ENCODE measurements at regions not wholly inside any gene's neighbourhood (a gene's known extent, or its start where the extent isn't known, plus 50 kb on each side); places are given as distances from the start of the nearest gene placed in this dataset.
"Not testable (repeated sequence)": the region's sequence is repeated elsewhere in the genome, so short reads cannot be mapped to it uniquely, and the experiment has no call there.

DNA sequence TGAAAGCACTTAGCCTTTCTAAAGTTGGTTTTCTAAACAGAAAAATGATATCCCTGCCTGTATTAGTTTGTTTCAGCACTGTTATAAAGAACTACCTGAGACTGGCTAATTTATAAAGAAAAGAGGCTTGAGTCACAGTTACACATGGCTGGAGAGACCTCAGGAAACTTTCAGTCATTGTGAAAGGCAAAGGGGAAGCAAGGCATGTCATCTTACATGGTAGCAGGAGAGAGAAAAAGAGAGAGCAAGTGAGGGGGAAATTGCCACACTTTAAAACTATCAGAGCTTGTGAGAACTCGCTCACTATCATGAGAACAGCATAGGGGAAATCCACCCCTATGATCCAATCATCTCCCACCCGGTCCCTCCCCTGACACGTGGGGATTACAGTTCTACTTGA, 64.9 kb downstream of the FAM170A start:
- intact Hi-C loops (cut with DNase I): no loop called here
- no peak overlapping the region for H3K27ac ChIP-seq (ENCODE audit: low read depth in 2 of 2, low read length in 2 of 2)
- DNase-seq: no peak
- H3K9me3 ChIP-seq (ENCODE audit: control insufficient read depth in 2 of 3, insufficient read depth in 1 of 3, low read length in 3 of 3): no peaks in the 10 kb centered on the region
- FAIRE-seq: no peak
- H3K36me3 ChIP-seq (ENCODE audit: control insufficient read depth in 2 of 3, insufficient read depth in 3 of 3, low read length in 3 of 3): no peaks in the 10 kb centered on the region
- no peaks in the 10 kb centered on the region for H3K4me1 ChIP-seq (ENCODE audit: control insufficient read depth in 2 of 3, insufficient read depth in 2 of 3, low read depth in 1 of 3, low read length in 3 of 3)
- no peak overlapping the region for H3K9ac ChIP-seq (ENCODE audit: low read length in 3 of 3)
- H3K27me3 ChIP-seq (ENCODE audit: control insufficient read depth, insufficient read depth, low read length): no peaks in the 10 kb centered on the region
- H3K4me3 ChIP-seq (ENCODE audit: low read length in 3 of 3): no peak overlapping the region
- TF ChIP-seq, protein P1, sequence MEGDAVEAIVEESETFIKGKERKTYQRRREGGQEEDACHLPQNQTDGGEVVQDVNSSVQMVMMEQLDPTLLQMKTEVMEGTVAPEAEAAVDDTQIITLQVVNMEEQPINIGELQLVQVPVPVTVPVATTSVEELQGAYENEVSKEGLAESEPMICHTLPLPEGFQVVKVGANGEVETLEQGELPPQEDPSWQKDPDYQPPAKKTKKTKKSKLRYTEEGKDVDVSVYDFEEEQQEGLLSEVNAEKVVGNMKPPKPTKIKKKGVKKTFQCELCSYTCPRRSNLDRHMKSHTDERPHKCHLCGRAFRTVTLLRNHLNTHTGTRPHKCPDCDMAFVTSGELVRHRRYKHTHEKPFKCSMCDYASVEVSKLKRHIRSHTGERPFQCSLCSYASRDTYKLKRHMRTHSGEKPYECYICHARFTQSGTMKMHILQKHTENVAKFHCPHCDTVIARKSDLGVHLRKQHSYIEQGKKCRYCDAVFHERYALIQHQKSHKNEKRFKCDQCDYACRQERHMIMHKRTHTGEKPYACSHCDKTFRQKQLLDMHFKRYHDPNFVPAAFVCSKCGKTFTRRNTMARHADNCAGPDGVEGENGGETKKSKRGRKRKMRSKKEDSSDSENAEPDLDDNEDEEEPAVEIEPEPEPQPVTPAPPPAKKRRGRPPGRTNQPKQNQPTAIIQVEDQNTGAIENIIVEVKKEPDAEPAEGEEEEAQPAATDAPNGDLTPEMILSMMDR (IDR thresholded peaks at IDR 0.05; ENCODE audit: borderline replicate concordance, extremely low read depth, insufficient read depth): no peak

DNA sequence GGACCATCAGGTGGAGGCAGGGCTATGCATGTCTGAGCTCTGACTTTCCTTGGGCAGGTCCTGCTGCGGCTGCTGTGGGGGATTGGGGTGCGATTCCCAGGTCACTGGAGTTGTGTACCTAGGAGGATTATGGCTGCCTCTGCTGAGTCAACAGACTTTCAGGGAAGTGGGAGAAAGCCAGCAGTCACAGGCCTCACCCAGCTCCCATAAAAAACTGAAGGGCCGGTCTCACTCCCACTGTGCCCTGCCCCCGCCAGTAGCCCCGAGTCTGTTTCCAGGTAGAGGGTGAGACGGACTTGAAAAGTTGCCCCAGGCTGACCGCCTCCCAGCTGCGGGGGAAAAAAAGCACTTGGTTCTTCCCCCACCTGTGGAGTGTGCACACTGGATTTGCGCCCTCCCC, 76.7 kb downstream of the FAM170A start:
- no peaks in the 10 kb centered on the region for H3K27me3 ChIP-seq (ENCODE audit: control insufficient read depth, insufficient read depth, low read length)
- H3K36me3 ChIP-seq (ENCODE audit: control insufficient read depth in 2 of 3, insufficient read depth in 3 of 3, low read length in 3 of 3): no peaks in the 10 kb centered on the region
- H3K9me3 ChIP-seq (ENCODE audit: control insufficient read depth in 2 of 3, insufficient read depth in 1 of 3, low read length in 3 of 3): no peaks in the 10 kb centered on the region
- no peak overlapping the region for H3K27ac ChIP-seq (ENCODE audit: low read depth in 2 of 2, low read length in 2 of 2)
- TF ChIP-seq, protein P1 (IDR thresholded peaks at IDR 0.05; ENCODE audit: borderline replicate concordance, extremely low read depth, insufficient read depth): no peak
- intact Hi-C loops (cut with DNase I): no loop called here
- no peak overlapping the region for H3K4me3 ChIP-seq (ENCODE audit: low read length in 3 of 3)
- H3K9ac ChIP-seq (ENCODE audit: low read length in 3 of 3): no peak overlapping the region
- H3K4me1 ChIP-seq (ENCODE audit: control insufficient read depth in 2 of 3, insufficient read depth in 2 of 3, low read depth in 1 of 3, low read length in 3 of 3): no peaks in the 10 kb centered on the region
- DNase-seq: no peak
- FAIRE-seq: no peak

DNA sequence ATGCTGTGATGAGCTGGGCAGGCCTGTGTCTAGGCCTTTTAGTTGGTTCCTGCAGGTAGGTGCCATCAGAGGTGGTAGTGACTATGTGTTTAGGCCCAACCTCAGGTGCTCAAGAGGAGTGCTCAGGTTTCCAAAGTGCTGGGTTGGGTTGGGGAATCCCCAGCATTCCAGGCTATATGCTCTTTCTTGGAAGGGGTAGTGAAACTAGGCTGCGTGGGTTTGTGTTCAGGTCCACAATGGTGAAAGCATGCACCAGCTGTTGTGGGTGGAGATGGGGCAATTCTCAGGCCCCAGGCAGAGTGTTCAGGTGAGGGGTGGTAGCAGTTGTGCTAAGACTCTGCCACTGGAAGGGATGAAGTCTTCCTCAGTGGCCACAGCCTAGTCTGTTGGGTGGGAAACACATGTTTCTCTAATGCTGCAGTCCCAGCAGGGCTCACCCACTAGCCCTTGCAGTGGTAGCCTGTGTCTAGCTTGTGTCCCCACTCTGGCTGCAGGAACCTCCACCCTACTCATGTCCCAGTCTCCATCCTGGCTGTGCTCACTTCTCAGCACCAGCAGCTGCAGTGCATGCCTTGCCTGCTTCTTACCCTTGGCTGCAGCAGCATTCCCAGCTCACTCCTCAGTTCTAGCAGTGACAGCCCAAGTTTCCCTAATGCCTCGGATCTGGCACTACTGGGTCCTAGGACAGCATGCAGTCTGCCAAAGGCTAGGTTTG, 78.9 kb downstream of the FAM170A start:
- Histone ChIP-seq H3K4me3 (ENCODE audit: low read length in 3 of 3) (no peak overlapping the region), H3K27me3 (ENCODE audit: control insufficient read depth, insufficient read depth, low read length) (no peaks in the 10 kb centered on the region), H3K4me1 (ENCODE audit: control insufficient read depth in 2 of 3, insufficient read depth in 2 of 3, low read depth in 1 of 3, low read length in 3 of 3) (no peaks in the 10 kb centered on the region), H3K27ac (ENCODE audit: low read depth in 2 of 2, low read length in 2 of 2) (no peak overlapping the region), H3K36me3 (ENCODE audit: control insufficient read depth in 2 of 3, insufficient read depth in 3 of 3, low read length in 3 of 3) (no peaks in the 10 kb centered on the region), H3K9me3 (ENCODE audit: control insufficient read depth in 2 of 3, insufficient read depth in 1 of 3, low read length in 3 of 3) (no peaks in the 10 kb centered on the region), H3K9ac (ENCODE audit: low read length in 3 of 3) (no peak overlapping the region)
- FAIRE-seq: no peak
- intact Hi-C loops (cut with DNase I): no loop called here
- DNase-seq: no peak
- TF ChIP-seq, protein P1 (IDR thresholded peaks at IDR 0.05; ENCODE audit: borderline replicate concordance, extremely low read depth, insufficient read depth): no peak

DNA sequence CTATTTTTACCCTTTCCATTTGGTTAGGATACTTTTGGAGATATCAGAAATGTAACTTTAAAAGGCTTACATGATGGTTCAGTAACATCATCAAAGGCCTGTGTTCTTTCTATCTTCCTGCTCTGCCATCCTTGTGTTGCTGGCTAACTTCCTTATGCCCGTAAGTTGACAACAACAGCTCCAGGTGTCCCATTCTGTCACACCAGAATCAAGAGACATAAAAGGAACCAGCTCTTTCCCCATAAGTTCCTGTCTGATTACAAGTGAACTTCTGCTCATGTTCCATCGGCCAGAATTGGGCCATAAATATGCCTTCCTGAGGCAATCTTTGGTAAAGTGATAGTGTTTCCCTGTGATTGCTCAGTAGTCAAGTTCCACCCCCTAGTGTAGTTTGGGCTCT, 92.4 kb downstream of the FAM170A start:
- Histone ChIP-seq H3K4me3 (ENCODE audit: low read length in 3 of 3) (no peak overlapping the region), H3K27me3 (ENCODE audit: control insufficient read depth, insufficient read depth, low read length) (no peaks in the 10 kb centered on the region), H3K27ac (ENCODE audit: low read depth in 2 of 2, low read length in 2 of 2) (no peak overlapping the region), H3K9me3 (ENCODE audit: control insufficient read depth in 2 of 3, insufficient read depth in 1 of 3, low read length in 3 of 3) (peaks cover 0 to 3% (median 0%) of the 10 kb centered on the region in 3 donors), H3K36me3 (ENCODE audit: control insufficient read depth in 2 of 3, insufficient read depth in 3 of 3, low read length in 3 of 3) (no peaks in the 10 kb centered on the region), H3K4me1 (ENCODE audit: control insufficient read depth in 2 of 3, insufficient read depth in 2 of 3, low read depth in 1 of 3, low read length in 3 of 3) (no peaks in the 10 kb centered on the region), H3K9ac (ENCODE audit: low read length in 3 of 3) (no peak overlapping the region)
- peak in 1 of 5 donors; percentile 1 for DNase-seq
- no peak for FAIRE-seq
- TF ChIP-seq, protein P1 (IDR thresholded peaks at IDR 0.05; ENCODE audit: borderline replicate concordance, extremely low read depth, insufficient read depth): no peak
- intact Hi-C loops (cut with DNase I): no loop called here

DNA sequence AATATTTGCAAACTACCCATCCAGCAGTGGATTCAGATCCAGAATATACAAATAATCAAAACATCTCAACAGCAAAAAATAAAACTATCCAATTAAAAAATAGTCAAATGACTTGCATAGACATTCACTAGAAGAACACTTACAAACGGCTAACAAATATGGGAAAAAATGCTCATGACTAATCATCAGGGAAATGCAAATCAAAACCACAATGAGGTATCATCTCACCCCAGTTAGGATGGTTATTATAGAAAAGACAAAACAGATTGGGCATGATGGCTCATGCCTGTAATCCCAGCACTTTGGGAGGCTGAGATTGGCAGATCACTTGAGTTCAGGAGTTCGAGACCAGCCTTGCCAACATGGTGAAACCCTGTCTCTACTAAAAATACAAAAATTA, 95.9 kb downstream of the FAM170A start:
- H3K4me3 ChIP-seq (ENCODE audit: low read length in 3 of 3); DNase-seq; H3K9ac ChIP-seq (ENCODE audit: low read length in 3 of 3); FAIRE-seq; H3K27me3 ChIP-seq (ENCODE audit: control insufficient read depth, insufficient read depth, low read length); H3K36me3 ChIP-seq (ENCODE audit: control insufficient read depth in 2 of 3, insufficient read depth in 3 of 3, low read length in 3 of 3); H3K27ac ChIP-seq (ENCODE audit: low read depth in 2 of 2, low read length in 2 of 2); H3K9me3 ChIP-seq (ENCODE audit: control insufficient read depth in 2 of 3, insufficient read depth in 1 of 3, low read length in 3 of 3); intact Hi-C loops (cut with DNase I); H3K4me1 ChIP-seq (ENCODE audit: control insufficient read depth in 2 of 3, insufficient read depth in 2 of 3, low read depth in 1 of 3, low read length in 3 of 3): not testable (repeated sequence)
